ENCODE measurements at regions not wholly inside any gene's neighbourhood (a gene's known extent, or its start where the extent isn't known, plus 50 kb on each side); places are given as distances from the start of the nearest gene placed in this dataset.

DNA sequence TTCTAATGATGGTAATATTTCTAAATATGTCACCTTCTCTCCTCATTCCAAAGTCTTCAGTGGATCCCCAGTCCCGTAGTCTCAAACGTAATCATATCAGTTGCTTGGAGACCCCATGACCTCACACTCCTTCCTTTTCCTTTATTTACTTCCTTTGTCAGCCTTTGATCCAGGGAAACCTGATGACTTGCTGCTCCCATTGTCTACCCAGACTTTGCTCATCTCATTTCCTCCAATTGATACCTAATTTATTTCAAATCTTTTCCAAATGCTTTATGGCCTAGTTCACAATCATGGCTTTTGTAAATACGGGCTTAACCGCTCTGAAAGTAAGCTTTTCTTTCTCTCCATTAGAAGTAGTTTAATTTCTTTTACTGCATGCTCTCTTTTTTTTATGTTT is 402.4 kb upstream of the CYRIA start:
- DNase-seq (ENCODE audit: low spot score) = no peak

DNA sequence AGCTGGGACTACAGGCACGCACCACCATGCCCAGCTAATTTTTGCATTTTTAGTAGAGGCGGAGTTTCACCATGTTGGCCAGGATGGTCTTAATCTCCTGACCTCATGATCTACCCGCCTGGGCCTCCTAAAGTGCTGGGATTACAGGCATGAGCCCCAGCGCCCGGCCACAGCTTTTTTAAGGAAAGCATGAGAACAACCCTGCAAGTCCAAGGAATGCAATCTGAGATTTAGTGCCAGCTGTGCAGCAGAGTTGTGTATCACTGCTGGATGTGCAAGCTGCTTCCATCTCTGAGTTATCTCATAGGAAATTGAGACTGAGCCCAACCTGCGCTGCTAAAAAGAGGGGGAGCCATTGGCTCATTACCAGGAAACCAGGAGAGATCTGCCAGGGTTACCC is 399.9 kb upstream of the CYRIA start:
- no peak for DNase-seq (ENCODE audit: low spot score)

DNA sequence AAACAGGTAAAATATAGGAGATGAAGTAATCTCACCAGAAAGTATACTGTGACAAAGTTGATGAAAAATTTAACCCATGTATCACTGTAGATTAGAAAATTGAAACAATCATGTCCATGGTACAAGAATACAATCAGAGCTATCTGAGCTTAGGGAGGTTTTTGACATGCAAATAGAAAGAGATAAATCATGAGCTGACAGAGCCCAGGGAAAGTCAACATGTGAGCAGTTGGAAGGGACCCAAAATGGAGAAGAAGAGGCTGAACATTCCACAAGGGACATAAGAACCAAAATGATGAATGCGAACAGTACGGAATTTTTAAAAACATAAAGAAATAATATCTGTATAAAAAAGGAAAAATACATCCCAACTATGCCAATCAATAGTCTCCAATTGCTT is 395.4 kb upstream of the CYRIA start:
- no peak for DNase-seq (ENCODE audit: low spot score)

DNA sequence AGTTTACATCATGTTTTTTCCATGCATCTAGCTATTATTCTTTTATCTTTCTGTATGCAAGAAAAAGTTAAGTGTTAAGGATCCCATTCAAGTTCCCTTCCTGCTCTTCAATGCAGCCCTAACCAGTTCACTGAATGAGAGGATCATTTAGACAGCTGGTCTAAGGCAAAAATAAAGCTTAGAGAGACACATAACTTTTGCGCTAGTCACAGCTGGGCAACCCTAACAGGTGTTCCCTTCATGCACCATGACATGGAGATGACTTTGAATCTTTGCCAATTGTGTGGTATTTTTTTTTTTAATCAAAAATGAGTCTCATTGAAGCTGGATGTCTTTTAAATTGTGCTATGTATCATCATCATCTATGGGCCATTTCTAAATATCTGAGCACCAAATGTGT is 393.8 kb upstream of the CYRIA start:
- DNase-seq (ENCODE audit: low spot score) = no peak

DNA sequence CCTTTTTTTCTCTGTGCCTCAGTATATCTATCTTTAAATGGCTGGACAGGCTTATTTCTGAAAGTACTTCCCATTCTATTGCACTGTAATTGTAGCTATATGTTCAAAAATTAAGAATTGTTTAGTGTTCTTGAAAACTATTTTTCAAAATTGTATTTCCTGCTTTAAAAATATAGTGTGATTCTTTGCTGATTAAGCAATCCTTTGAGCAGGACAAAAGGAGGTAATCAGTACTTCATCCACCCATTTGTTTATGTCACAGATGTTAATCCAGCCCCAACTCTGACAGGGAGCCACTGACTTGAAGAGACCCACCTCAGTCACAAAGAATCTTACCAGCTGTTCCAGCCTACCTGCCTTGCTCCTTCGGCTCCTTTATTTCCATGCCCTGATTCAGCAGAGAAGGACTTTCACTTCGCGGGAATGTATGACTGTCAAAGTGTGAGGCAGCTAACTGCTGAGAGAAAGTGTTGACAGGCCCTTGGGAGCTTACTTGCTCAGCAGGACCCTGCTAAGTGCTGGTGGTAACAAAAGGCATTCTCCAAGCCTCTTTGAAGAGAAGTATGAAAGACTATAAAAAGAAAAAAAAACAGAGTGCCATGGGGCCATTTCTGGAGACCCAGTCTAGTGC is 393.3 kb upstream of the CYRIA start:
- DNase-seq (ENCODE audit: low spot score) = no peak

DNA sequence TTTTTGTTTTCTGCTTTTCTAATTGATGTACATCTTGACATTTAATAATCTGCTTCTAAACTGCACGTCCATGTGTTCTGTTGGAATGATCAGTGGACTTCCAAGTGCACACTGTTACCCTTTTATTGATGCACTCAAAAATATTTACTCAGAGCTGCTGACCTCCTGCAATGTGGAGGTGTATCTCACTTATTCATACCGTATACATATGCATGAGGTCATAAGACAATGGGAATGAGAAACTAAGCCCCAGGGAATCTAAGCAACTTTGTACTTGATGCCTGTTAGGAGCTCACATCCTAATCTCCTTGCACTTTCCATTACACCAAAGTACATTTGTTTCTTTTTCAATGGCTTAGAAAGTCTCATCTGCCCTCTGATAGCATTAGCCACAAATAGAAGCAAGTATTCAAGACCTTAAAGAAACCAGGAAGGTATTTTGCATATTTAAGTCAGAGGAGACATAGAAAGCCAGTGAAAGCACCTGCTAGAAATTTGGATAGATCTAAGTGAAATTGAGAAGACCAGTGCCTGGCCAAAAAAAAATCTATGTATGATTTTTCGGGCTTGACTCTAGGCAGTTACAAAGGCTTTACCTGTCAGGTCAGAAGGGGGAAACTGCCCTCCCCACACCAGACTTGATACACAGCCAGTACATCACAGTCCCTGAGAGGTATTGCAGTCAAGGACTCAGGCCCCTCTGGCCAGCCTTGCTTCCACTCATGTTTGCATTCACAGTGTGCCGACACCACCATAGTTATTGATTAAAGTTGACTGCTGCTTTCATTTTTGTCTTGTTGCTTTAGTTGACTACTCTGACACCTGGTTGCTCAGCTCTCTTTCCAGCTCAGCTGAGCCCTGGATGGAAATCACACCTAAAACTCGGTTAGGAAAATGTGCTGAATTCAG is 391.7 kb upstream of the CYRIA start:
- no peak for DNase-seq (ENCODE audit: low spot score)

DNA sequence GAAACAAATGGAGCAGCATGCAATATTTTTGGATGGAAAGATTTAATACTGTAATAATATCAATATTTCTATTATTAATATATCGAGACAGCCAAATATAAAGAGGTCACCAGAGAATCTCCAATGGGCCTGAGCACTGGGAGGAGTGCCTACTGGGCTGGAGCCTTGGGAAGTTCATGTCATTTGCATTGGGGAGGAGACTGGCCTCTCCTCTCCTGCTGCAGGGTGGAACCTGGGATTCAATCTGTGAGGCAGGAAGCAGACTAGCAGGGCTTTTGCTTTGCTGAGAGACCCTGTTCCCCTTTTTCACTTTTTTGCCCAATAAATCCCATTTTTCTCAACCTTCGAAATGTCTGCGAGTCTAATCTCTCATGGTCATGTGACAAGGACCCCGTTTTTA is 390.6 kb upstream of the CYRIA start:
- DNase-seq (ENCODE audit: low spot score) = no peak

DNA sequence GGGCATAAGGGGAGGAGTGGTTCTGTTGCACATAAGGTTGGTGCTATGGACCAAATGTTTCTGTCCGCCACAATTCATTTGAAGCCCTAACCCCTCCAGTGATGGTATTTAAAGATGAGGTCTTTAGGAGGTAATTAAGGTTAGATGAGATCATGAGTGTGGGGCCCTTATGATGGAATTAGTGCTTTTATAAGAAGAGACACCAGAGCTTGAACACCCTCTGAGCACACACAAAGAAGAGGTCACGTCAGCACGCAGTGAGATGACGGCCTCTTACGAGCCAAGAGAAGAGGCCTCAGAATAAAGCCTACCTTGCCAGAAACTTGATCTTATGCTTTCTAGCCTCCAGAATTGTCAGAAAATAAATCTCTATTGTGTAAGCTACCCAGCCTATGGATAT is 386.4 kb upstream of the CYRIA start:
- DNase-seq (ENCODE audit: low spot score) = no peak

DNA sequence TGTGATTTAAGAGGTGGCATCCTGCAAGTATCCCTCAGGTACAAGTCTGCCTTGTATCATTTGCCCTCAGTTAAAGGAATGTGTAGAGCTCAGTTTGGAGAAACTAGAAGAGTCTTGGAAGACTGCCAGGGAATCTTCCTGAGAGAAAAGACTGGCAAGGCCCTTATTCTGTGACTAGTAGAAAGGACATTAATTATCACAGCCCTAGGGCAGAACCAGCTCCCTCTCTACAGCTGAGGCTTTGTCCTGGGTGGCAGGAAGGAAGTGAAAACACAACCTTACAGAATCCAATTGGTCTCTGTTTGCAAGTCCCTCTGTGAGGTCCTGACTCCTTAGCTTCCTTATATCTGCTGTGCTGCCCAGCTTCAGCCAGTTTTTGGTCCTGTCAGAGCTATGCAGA is 385.9 kb upstream of the CYRIA start:
- DNase-seq (ENCODE audit: low spot score) = no peak

DNA sequence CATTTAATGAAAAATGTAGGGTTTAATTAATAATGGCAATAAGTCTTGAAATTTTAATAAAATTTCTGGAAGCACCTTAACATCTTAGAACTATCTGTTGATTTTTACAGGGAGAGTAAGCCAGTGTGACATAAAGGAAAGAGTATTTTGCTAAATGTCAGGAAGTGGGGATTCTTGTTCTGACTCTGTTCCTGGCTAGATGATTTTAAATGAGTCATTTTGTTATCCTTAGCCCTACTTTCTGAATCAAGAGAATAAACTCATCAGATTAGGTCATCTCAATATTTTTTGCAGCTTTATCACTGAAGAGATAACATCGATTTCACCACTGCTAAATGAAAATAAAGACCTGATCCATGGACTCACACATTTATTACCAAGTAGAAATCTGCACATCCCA is 377.5 kb upstream of the CYRIA start:
- peak; percentile 42 for DNase-seq (ENCODE audit: low spot score)

DNA sequence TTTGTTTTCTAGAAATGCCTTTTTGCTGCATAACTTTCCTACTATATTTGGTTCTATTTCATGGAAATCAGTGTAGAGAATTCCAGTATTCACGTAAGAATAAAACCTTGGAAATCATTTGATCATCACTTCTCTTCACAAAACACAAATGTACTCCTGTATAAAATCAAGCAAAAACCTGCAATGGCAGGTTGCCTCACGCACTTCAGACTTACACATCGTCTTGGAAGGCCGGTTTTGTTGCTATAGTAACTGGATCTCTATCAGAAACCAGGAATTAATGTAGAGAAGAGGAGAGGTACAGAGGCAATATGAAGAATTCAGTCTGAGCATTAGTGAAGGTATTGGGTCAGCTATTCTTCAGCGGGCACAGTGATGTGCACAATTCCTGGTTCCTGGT is 370.7 kb upstream of the CYRIA start:
- DNase-seq (ENCODE audit: low spot score) = no peak

DNA sequence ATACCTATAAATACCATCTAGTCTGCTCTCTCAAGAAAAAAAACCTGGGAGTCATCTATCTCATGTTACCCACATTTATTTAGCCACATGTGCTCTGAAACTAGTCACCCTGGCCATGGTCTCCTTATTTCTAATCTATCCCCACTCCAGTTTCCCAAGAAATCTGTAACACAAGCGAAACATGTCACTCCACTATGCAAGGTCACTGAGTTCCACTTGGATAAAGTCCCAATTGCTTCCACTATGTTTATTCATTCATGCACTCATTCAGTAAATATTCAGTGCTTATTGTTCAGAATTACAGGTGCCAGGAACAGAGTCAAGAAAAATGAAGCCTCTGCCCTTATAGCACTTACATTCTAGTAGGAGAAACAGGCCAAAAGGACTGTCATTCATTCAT is 369.4 kb upstream of the CYRIA start:
- no peak for DNase-seq (ENCODE audit: low spot score)

DNA sequence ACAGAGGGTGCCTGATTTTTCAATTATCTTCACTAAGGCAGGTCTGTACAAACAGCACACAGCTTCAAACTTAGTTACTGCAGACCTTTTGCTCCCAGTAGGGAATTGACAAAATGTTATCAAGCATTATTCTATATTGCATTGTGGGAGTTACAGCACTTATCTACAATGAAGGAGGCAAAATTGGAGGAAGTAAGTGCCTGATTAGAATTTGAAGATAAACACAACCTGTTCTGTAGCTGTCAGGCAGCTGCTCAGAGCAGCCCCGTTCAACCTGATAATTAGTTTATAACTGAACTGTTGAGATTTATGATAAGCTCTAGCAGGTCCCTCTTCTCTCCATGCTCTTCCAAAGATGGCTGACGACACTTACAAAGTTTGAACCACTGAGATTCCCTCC is 364.4 kb upstream of the CYRIA start:
- DNase-seq (ENCODE audit: low spot score) = no peak

DNA sequence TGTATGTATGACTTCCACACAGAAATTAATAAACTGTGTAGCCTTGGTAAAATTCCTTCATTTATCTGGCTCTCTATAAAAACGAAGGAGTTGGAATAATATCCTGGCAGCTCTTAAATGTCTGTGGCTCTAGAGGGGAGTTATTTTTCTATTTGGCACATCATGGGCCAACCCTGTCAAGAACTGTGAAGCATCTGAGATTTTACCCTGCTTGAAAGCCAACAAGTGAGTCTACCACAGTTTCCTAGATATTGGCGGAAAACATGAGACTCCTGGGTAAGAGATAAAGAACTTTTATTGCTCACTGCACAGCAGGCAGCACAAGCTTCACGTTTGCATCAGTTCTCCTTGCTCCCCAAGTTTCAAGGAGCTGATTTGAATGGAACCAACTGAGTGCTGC is 346.7 kb upstream of the CYRIA start:
- no peak for DNase-seq (ENCODE audit: low spot score)

DNA sequence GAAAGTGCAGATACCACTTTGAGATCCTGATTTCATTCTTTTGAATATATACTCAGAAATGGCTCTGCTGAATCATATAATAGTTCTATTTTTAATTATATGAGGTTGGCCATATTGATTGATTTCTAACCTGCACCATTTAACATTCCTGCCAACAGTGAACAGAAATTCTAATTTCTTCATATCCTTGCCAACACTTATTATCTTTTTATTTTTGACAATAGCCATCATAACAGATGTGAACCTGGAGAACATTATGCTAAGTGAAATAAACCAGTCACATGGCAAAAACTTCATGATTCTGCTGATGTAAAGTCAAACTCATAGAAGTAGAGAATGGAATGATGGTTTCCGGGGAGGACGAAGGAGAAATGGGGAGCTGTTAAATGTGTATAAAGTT is 344.5 kb upstream of the CYRIA start:
- DNase-seq (ENCODE audit: low spot score) = no peak

DNA sequence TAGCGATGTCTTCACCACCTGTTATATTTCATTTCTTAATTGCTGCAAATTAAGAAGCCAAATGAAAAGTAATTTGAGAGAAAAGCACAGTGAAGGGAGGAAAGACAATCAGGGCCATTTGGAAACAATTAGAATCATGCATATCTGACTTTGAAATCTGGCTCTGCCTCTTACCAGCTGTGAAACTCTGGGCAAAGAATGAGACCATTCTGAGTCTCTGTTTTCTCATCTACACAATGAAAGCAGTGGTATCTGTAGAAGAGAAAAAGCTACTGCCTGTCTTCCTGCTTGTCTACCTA is 334.5 kb upstream of the CYRIA start:
- no peak for DNase-seq (ENCODE audit: low spot score)

DNA sequence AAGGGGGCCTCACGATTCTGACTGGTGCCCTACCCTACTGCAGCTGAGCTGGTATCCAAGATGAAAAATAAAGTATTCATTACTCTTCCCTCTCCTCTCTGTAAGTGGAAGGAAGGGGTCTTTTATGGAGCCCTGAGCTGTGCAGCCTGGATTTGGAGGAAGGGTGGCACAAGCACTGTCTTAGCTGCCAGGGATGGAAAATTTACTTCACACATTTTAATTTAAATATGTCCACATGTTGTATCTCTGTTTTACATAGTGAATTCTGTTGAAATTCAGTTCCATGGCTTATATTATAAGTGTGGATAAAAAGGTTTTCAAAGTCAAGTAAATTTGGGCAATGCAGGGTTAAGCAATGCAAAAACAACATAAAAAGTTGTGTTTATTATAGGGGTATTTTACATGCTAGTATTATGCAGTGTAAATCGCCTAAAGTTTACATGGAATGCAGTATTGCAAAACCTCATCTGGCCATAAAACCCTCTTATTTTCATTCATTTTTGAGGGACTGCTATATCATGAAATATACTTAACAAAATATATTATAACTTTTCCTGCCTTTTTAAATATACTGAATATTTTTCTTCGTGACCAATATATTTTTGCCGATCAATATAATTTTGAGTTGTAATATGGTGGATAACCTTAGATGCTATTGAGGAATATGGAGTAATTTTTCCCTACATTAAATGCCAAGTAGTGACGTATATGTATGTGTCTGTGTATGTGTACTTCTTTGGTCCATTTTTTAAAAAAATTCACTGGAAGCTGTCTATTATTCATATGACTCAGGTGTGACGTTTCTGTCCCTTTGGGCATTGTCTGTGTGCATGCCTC is 333.9 kb upstream of the CYRIA start:
- no peak for DNase-seq (ENCODE audit: low spot score)

DNA sequence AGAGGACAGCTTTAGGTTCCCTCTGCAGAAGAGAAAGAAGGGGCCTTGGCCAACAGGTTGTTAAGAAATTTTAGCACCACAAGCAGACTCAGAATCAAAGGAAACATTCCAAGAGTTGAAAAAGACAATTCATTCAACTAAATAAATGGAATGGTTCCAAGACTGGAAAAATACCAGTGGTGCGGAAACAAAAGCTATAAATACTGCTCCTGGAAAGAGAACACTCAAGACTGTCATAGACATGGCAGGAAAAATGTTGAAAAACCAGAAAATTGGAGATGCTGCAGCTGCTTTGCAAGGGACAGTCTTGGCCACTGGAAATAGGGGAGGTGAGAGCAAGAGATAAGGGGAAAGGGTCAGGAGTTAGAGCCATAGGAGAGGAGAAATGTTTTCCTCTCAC is 312.7 kb upstream of the CYRIA start:
- no peak for DNase-seq (ENCODE audit: low spot score)

DNA sequence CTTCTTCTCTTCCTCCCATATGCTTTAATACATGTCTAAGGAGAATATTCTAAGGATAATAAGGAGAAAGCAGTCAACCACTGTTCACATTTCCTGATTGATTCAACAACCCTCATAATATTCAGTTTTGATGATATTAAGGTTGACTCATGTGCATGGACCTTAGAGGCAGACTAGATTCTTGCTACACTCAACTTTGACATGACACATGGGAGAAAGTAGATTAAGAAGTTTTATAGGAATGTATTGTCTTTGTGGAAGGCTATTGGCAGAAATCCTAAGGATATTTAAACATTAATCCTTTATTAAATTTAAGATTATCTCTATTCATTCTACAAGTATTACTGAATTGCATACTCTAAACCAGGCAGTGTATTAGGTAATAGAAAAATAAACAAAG is 309.1 kb upstream of the CYRIA start:
- DNase-seq (ENCODE audit: low spot score) = no peak

DNA sequence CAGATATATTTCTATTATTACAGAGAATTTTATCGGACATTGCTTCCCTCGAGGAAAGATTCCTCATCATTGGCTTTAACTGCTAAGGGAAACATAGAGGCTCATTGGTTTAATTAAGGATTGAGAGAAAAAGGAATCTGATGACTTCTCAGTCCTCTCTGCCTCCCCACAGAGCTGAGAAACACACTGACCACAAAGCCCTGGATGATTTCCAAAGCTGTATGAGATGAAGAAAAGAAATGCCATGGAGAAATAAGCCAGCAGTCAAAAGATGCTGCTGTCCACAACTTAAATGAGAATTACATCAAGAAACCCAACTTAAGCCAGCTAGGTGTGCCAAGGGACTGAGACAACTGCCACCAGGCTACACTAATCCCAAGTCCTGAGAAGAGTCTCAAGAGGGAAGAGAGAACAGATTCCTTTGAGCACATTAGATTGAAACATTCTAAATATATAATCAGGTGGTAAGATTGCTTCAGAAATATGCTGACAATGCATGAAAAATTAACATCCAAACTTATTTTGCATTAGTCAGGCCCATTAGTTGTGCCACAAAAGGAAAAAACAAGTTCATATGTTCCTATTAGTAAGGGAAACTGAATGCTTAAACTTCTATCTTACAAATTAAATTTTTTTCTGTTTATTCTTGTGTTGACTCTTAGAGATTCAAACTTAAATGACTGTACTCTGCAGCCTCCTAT is 308.1 kb upstream of the CYRIA start:
- DNase-seq (ENCODE audit: low spot score) = peak; percentile 6

DNA sequence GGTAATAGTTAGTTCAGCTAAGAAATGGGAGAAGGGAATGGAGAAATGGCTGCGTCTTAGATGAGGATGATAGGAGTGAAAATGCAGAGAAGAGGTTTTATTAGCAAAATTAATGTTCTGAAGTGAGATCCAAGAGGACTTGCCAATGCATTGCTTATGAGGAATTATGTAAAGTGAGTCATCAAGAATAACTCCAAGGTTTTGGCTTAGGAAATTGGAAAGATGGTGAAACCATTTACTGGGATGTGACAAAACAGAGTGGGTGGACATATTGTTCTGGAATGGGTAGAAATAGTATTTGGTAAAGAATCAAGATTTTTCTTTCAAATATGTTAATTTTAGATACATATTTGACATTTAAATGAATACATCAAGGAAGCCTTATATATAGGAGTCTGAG is 306.6 kb upstream of the CYRIA start:
- DNase-seq (ENCODE audit: low spot score) = no peak

DNA sequence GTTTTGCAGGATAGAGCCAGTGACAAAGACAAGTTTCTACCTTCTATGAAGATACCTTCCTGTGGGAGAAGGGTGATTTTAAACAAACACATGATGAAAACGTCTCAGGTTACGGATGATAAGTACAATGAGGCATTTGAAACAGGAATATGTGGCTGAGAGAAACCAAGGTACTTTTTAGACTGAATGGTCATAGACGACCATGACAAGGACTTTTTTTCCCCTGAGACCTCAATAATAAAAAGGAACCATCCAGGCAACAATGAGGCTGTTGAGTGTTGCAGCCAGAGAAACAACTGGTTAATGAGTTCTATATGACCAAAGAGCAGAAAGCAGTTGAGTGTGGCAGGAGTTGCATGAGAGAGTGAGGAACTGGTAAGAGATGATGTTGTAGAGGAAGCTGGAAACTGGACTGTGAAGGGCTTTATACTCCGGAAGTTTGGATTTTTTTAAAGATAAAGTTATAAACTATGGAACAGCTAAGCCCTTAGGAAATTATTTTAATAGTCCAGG is 306.1 kb upstream of the CYRIA start:
- DNase-seq (ENCODE audit: low spot score) = no peak

All from GM03348 (cell line).